ENCODE measurements at regions not wholly inside any gene's neighbourhood (a gene's known extent, or its start where the extent isn't known, plus 50 kb on each side); places are given as distances from the start of the nearest gene placed in this dataset.
"Not testable (repeated sequence)": the region's sequence is repeated elsewhere in the genome, so short reads cannot be mapped to it uniquely, and the experiment has no call there.

DNA sequence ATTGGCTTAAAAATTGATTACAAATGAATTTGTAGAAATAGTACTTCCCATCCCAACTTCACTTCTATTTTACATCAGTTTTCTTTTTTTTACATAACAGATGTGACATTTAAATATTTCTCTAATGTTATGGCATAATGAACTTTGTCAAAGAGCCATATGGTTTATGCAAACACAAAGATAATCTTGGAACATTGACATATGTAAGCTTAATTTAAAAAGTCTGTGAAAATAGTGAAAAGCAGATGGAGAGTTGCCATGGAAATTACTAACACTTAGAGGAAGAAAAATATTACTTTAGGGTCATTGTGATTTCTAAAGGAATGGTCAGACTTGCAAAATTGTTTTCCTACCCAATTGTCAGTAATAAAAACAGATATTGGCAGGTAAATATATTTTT, 232.4 kb downstream of the AEBP2 start:
- no peak for DNase-seq

DNA sequence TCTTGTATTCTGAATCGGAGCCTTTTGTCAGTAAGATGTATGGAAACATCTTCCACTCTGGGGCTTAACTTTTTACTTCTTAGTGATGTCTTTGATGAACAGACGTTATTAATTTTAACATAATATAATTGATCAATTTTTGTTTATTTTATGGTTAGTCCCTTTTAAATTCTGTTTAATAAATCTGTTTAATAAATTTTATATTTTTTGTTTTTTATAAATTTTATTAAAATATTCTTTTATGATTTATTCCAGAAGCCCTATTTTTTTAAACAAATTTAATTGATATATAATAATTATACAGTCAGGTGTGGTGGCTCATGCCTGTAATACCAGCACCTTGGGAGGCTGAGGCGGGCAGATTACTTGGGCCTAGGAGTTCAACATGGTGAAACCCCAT, 235.1 kb downstream of the AEBP2 start:
- no peak for DNase-seq

DNA sequence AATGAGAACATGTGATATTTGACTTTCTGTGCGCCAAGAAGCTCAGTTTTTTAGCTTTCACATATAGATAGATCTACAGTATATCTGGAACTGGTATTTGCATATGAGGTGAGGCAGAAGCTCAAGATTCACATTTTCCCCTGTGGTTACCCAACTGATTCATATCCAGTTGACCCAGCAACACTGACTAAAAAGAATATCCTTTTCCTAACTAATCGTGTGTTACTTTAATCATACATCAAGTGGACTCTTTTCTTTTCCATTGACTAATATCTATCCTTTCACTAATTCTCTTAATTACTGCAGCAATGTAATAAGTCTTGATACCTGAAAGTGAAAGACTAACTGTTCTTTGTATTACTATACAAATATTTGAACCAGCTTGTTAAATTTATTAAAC, 236.1 kb downstream of the AEBP2 start:
- no peak for DNase-seq

DNA sequence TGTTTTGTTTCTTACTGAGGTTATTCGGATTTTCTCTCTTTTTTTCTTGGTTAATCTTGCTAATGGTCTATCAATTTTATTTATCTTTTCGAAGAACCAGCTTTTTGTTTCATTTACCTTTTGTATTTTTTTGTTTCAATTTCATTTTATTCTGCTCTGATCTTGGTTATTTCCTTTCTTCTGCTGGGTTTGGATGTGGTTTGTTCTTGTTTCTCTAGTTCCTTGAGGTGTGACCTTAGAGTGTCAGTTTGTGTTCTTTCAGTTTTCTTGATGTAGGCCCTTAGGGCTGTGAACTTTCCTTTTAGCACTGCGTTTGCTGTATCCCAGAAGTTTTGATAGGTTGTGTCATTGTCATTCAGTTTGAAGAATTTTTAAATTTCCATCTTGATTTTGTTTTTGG, 239.2 kb downstream of the AEBP2 start:
- not testable (repeated sequence) for DNase-seq

DNA sequence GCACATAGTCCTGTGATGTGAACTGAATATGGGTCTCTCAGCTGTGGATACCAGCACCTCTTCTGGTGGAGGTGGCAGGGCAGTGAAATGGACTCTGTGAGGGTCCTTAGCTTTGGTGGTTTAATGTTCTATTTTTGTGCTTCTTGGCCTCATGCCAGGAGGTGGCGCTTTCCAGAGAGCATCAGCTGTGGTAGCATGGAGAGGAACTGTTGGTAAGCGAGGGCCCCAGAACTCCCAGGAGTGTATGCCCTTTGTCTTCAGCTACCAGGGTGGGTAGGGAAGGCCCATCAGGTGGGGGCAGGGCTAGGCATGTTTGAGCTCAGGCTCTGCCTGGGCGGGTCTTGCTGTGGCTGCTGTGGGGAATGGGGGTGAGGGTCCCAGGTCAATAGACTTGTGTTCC, 241.7 kb downstream of the AEBP2 start:
- no peak for DNase-seq

DNA sequence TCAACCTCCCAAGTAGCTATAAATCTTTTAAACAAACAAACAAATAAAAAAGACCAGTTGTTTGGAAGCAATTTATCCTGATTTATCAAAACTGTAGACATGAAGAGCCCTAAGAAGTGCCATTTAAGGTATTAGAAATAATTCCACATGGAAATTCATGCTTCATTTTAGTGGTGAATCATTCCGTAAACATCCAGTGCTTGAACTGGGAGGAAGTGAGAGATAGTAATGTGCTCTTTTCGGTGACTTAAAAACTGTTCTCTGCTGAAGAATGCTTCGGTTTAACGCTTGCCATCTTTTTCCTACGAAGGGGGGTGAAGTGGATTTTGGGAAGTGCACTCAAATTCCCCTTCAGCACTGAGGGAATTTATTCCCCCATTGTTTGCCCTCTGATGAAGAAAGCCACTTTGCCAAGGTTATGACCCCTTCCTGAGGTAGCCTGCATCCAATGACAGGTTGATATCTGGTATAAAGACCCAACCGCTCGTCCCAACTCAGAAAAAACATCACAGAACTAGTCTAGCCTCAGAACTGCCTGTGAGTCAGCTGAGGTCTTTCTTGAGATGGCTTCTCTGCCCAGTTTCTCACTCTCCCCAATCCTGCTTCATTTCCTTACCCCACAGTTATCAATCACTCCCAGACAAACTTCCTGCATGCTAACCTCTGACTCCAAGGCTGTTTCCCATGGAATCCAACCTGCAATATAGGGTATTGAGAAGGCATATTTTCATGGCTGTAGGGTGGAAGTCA, 244.1 kb downstream of the AEBP2 start:
- no peak for DNase-seq

DNA sequence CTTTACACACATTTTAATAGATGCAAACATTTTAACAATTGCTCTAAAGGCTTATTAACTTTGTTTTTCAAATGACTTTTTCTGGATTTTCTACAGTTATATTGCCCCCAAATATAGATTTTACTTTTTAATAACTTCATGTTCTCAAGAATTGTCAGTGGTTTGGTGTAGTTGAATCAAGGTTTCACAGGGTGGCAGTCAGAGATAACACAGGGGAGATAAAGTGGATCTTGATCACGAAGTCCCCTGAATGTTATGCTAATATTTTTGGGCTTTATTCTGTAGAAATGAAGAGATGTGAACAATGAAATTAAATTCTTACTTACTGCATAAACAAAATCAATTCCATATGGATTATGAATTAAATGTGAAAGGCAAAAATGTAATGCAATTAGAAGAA, 248.1 kb downstream of the AEBP2 start:
- DNase-seq = no peak

DNA sequence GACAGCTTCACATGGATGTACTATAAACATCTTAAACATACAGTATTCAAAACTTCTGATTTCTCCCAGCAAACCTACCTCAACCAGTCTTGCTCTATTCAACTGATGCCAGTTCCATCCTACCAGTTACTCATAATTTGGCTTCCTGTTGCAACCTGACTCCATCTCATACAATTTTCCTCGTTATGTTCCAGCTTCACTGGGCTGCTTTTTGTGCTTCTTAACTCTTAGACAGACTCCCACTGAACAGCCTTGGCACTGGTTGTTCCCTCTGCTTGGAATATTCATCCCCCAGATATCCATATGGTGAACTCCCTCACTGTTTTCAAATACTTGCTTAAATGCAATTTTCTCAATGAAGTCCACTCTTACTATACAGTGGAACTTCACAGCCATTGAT, 249.2 kb downstream of the AEBP2 start:
- DNase-seq = no peak

DNA sequence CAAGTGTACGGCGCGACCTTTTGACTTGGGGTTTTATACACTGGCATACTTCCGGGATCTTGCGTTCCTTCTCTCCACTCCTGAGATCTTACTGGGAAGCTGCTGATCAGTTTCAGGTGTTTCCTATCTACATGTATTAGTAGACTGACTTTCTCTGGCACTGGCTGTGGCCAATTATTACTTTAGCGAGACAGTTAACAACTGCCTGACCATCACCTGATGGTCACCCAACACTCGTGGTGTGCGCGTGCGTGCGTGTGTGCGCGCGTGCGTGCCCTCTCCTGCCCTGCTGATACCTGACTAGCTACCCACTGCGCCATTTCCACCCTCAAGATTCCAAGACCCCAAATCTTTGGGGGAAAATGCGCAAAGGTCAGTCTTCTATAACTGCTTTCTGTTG, 249.9 kb downstream of the AEBP2 start:
- no peak for DNase-seq

DNA sequence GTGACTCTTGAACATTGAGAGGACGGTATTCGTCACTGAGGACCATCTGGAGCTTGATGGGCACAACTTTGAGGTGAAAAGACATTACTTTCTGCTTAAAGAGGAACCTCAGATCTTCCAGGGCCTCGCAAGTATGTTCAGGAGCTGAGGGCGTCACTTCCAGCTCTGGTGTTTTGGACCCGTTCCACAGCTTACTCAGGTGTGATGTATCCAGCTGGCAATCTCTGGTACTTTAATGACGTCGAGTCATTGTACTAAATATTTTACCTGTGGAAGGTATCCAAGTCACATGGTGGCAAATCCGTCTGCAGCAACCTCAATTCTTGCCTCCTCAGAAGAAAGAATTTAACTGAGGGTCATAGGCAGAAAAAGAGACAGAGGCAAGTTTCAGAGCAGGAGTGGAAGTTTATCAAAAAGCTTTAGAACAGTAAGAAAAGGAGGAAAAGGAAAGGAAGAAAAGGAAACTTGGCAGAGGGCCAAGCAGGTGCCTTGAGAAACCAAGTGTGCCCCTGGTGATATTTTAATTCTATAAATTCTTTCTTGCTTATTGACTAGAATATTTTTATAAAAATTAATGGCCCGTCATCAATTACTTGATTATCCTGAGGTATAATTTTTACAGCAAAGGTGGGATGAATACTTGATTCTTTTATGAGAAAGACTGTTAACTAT, 250.6 kb downstream of the AEBP2 start:
- DNase-seq = no peak

DNA sequence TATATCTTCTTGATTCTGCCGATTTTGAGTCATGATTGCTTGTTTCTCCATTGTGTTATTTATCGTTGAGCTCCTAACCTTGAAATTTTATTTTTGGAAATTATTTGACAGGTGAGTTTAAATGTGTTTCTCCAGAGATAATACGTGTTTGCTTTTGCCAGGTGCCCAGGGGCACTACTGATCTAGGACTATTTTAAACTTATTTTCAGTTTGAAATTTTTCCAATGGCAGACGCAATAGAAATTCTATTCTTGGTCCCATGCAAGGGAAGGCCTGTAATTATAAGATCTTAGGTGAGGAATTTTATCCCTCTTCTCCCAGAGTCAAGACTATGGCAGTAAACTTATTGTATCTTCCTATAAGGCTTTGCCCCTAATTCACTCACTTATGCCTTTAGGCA, 252.8 kb downstream of the AEBP2 start:
- DNase-seq = no peak

DNA sequence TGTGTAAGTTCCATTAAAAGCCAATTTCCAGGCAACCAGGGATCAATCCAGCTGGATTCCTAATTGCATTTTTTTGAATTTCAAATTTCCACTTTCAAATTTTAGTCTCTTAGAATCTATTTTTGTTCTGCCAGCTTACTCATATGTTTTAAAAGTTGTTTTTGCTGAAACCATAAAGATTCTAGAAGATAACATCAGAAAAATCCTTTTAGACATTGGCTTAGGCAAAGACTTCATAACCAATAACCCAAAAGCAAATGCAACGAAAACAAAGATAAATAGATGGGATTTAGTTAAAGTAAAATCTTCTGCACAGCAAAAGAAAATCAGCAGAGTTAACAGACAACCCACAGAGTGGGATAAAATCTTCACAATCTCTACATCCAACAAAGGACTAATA, 253.3 kb downstream of the AEBP2 start:
- DNase-seq = no peak

DNA sequence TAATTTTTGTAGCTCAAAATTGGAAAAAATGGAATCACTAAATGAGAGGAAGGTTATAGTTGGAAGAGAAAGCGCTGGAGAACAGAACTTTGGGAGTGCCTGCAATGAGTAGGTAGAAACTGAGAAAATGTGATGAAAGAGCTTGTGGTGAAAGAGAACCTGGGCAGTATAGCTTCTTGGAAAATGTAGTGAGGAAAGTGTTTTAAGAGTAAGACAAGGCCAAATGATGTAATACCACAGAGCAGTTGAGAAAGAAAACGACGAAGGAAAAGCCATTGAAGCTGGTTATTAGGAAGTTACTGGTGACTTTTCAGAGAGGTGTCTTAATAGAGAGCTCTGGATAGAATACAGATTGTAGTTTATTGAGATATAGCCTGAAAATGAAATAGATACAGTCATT, 255.3 kb downstream of the AEBP2 start:
- DNase-seq = no peak

DNA sequence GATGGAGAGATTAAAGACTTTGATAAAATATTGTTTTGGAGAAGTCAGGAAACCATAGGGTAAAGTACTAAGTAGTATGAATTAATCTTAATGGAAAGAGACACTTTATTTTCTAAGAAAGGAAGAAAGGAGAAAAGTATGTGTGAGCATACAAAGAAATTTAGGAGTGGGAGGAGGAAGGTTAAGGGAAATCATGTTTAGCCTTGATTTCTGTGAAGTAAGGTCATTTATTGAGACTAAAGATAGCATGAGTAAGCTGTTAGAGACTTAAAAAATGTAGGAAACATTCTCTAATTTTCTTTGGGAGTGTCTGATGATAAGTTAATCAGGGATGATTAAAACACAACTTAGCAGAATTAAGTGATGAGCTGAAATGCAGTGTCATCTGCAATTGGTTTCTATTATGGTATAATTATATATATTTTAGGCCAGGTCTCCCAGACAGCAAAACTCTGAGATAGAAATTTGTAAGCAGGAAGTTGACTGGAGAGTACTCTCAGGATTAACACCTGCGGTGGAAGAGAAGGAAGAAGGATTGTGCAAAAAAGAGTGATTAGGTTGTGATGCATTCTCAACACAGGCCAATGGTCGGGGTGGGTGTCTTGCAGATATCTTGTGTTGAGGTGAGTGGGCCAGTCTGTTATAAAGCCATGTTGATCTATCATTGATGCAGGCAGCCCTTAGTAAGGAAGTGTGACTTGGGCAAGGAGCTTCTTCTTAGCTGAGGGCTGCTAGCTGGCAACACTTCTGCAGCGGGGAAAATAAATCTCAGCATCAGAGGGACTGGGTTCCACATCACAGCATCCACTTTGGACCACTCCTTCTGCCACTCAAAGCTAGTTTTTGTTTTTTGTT, 256.2 kb downstream of the AEBP2 start:
- DNase-seq = no peak

DNA sequence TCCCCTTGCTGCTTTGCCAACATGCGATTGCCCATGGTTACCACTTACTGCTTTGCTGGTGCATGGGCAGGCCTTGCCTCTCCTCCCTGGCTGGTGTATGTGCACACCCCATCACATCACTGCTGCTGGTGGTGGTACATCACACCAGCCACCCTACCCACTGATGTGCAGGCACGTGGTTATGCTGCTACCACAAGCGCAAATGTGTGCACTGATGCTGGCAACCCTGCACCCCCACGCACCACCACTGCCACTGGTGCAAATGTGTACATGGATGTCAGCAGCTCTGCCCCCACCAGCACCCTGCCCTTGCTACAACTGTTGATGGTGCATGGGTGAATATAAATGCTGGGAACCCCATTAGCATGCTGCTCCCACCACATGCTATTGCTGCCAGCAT, 261.7 kb downstream of the AEBP2 start:
- DNase-seq = no peak

DNA sequence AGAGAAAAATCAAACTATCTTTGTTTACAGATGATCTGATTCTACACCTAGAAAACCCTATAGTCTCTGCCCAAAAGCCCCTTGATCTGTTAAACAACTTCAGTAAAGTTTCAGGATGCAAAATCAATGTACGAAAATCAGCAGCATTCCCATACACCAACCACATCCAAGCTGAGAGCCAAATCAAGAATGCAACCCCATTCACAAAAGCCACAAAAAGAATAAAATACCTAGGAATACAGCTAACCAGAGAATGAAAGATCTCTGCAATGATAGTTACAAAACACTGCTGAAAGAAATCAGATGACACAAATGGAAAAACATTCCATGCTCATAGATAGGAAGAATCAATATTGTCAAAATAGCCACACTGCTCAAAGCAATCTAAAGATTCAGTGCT, 265.7 kb downstream of the AEBP2 start:
- DNase-seq = no peak

DNA sequence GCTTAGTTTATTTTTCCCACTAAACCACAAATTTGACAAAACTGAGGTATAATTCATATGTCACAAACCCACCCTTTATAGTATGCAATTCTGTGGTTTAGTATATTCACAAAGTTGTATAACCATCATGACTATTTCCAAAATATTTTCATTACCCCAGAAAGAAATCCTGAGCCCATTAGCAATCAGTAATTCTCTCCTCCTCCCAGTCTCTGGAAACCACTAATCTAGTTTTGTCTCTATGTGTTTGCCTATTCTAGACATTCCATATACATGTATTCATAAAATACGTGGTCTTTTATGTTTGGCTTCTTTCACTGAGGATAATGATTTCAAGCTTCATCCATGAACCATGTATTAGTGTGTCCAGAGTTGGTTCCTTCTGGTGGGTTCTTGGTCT, 267.6 kb downstream of the AEBP2 start:
- no peak for DNase-seq

DNA sequence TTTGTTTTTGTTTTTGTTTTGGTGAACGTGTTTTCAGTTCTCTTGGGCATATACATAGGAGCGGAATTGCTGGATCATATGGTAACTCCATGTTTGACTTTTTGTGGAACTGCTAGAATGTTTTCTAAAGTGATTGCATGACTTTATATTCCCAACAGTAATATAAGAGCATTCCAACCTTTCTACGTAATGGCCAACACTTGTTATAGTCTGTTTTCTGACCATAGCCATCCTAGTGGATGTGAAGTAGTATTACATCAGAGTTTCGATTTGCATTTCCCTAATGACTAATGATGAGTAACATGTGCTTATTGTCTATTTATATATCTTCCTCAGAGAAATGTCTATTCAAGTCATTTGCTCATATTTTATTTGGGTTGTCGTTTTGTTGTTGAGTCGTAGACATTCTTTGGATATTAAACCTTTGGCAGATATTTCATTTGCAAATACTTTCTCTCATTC, 268.7 kb downstream of the AEBP2 start:
- no peak for DNase-seq

DNA sequence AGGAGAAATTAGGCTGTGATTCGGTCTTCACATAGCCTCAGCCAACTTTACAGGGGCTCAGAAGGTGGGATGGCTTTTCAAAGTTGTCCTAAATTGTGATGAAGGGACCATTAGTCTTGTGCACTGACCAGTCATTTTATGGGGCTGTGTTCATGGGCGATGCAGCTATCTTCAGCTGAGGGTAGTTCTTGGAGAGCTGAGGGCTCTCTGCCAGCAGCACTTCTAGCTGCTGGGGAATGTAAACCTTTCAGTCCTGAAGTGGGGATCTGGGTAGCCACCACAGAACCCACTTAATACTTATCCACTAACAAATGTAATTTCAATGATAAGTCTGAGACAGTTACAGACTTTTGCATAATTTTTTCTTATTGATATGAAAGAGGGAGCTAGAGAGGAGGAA, 270.6 kb downstream of the AEBP2 start:
- no peak for DNase-seq

DNA sequence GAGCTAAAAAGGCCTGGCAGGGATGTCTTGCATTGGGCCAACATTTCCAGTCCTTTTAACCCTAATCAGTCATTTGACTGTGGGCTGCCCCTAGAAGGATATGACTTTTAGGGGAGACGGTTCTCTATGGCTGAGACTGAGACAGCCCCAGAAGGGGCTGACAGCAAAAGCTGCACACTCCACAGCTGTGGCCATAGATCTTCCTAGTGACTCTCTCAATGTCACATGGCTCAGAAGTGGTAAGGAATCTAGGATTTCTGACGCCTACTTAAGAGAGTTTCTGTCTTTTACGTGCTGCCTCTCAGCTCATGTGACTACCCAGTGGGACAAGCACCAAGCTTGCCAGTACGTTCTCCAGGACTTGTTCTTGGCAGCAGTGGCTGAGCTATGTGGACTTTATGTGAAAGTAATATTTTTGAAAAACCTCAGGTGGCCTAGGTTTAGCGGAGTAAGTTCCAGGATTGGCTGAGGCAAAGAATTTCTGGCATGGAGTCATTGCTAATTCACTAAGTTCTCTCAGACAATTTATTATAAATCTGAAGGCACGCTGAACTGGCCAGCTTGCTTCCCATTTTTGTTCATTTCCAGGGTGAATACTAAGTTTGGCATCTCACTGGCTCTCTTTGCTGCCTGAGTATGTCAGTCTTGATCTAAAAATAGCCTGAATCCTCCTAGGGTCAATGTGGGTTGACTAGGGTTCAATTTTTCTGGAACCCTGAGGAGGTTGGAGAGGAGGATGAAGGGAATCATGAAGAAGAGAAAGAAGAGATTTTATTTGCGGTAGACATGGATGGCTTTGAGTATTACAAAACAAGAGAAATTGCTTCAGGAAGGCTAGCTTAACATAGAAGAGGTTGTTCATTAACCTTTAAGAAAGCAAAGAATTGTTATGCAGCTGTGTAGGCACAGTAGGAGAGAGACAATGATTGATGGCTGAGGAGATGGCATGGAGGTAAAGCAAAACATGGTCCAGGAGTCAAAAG, 271.8 kb downstream of the AEBP2 start:
- no peak for DNase-seq

DNA sequence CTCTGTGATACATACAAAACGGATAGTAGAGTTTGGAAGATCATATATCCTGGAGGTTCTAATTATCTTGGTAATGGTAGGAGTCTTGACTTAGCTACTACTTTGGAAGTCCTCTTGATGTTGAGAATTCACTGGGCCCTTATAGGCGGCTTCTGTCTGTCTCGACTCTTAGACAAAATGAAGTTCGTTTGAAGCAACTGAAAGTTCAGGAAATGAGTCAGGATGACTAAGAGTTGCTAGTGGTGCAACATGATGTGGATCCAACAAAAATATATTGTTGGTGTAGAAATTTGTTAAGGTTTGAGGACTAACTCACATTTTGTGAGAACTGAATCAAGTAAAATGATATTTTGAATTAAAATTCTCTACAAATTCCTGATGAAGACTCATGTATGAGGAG, 272.7 kb downstream of the AEBP2 start:
- no peak for DNase-seq

DNA sequence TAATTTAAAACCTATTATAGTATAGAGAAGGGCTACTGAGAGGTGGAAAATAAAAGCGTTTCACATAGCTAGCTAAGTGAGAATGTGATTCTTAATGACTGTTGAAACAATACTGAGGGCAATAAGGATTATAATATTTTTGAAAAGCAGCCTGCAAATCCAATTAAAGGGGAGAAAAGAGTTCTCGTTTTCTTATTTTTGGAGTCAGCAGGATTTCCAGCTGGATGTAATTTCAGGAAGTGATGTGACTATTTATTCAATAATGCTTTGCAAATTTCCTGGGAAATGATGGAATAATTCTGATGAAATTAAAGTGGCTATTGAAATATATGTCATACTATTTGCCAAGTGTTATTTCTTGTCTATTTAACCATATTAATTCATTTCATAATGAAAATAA, 279.1 kb downstream of the AEBP2 start:
- DNase-seq = no peak

DNA sequence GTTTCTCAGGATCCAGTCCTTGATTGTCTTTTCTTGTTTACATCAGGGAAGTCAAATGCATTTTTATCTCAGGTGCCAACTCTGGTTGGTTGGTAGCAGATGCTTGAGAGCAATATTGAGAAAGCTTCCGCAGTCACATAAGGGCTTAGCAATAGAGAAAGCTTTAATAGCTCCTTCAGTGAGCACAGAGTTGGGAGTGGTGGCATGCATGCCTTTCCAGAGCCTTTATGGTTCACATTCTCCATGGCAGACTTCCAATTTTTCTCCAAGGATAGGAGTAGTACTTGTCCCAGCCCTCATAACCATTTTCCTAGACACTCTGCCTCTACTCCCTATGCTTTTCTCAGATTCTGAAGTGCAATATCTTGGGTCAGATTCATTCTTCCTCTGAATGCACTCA, 280.4 kb downstream of the AEBP2 start:
- DNase-seq = no peak
